CD1c-positive myeloid dendritic cell (primary cell): ENCODE measurements at regions not wholly inside any gene's neighbourhood (a gene's known extent, or its start where the extent isn't known, plus 50 kb on each side); places are given as distances from the start of the nearest gene placed in this dataset.

Experiments
- DNase-seq: peaks from one replicate; pipeline ENCODE4 v3.0.0-alpha.2; 2016; ENCODE audit errors: extremely low spot score

- no peak for DNase-seq
Measured at GRCh38 chr13:75052616-75053015, 429.4 kb downstream of the TBC1D4 start.

GRCh38 chr13:75050419-75051046 is 431.4 kb downstream of the TBC1D4 start:
- no peak for DNase-seq

DNA sequence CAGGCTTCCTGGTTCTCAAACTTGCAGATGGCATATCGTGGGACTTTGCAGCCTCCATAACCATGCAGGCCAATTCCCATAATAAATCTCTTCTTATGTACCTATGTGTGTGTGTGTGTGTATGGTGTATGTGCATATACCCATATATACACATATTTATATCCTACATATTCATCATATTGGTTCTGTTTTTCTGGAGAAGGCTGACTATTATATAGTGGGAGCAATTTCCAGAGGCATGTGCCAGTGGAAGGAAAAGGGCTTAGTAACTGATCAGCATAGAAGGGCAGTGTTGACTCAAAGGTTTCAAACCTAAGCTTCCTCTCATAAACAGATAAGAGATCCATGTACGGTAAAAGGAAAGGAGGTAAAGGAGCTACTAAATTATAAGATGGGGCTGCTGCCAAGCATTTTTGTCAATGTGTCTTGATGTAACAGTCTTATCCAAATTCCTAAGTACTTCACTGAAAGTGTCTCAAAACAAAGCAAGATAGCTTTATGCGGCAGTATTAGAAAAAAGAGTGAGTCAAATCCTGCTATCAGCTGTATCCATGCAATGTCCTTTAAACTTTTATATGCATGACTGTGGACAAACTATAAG is 432.1 kb downstream of the TBC1D4 start:
- DNase-seq = no peak

- no peak for DNase-seq
Measured at GRCh38 chr13:75042807-75043206, 439.2 kb downstream of the TBC1D4 start.

- no peak for DNase-seq
Measured at GRCh38 chr13:75038393-75039113, 443.4 kb downstream of the TBC1D4 start.

DNA sequence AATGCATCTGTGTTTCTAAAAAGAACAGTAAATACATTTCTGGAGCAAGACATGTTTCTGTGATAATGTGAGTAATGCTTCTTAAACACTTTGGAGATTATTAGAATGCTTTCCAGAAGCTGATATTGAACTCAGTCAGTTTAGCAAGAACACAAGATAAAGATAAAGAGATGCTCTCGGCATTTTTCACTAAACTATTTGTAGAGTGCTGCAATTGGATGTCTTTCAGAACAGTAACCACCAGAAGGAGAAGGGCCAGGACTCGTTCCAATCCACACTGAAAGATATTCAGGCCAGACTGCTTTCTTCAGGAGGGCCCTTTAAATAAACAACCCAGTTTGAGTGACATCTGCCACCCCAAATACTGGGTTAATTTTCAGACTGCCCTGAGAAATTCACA is 456.0 kb downstream of the TBC1D4 start:
- no peak for DNase-seq

DNA sequence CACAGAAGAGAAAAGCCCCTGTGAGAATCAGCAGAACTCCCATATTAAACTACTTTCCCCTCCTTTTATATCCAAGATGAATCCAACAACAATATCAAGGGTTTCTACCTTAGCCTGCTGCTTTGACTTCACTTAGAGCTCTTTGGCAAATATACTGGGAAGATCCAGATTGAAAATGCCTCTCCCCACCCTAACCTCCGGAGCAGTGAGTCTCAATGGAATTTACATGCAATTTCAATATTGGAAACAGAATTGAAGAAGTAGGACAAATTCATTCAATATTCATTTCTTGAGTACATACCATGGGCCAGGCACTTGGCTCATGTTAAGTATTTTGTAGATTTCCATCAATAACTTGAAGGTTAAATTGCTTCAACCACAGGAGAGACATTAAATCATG is 457.4 kb downstream of the TBC1D4 start:
- DNase-seq = no peak

- DNase-seq = no peak
Measured at GRCh38 chr13:75023609-75024008, 458.4 kb downstream of the TBC1D4 start.

- no peak for DNase-seq
Measured at GRCh38 chr13:75021151-75021550, 460.8 kb downstream of the TBC1D4 start.

GRCh38 chr13:75016225-75016624 is 465.7 kb downstream of the TBC1D4 start:
- DNase-seq = no peak

GRCh38 chr13:75013818-75014217 is 468.2 kb downstream of the TBC1D4 start:
- DNase-seq = no peak

- no peak for DNase-seq
Measured at GRCh38 chr13:75010941-75011340, 471.0 kb downstream of the TBC1D4 start.

GRCh38 chr13:75008926-75009325 is 473.0 kb downstream of the TBC1D4 start:
- DNase-seq = no peak

GRCh38 chr13:74990992-74991391 is 491.0 kb downstream of the TBC1D4 start:
- DNase-seq = no peak

- DNase-seq = no peak
Measured at GRCh38 chr13:74987124-74987690, 494.8 kb downstream of the TBC1D4 start.

GRCh38 chr13:74986609-74987008 is 495.4 kb downstream of the TBC1D4 start:
- DNase-seq = no peak

DNA sequence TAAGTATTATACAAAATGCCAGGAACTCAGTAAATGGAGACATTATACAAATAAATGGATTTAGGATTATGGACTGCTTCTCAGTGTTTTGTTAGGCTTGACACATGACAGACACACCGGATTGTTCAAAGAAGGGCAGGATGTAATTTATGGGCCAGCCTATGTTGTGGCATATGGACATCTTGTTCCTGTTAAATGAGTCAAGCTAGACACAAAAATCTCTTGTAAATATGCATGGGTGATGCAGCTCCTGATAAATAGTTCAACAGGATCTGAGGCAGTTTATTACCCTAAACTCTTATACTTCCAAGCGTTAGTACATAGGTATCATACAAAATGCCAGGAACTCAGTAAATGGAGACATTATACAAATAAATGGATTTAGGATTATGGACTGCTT is 502.3 kb downstream of the TBC1D4 start:
- DNase-seq = no peak

- DNase-seq = no peak
Measured at GRCh38 chr13:74978591-74978990, 503.4 kb downstream of the TBC1D4 start.

DNA sequence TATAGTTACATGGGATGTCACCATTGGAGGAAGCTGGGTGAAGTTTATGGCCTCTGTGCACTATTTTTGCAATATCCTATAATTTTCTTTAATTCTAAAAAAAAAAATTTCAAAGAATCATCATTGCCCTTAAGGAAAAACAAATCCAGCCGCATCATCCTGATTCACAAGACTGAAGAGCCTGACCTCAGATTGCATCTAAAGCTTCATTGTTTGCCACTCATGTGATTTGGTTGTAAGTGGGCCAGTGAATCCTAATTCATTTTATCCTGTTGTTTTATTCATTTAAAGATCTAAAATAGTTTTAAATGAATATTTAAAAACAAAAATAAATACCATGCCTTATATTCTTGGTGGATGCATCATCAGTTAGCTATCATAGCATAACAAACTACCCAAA is 504.5 kb downstream of the TBC1D4 start:
- no peak for DNase-seq

DNA sequence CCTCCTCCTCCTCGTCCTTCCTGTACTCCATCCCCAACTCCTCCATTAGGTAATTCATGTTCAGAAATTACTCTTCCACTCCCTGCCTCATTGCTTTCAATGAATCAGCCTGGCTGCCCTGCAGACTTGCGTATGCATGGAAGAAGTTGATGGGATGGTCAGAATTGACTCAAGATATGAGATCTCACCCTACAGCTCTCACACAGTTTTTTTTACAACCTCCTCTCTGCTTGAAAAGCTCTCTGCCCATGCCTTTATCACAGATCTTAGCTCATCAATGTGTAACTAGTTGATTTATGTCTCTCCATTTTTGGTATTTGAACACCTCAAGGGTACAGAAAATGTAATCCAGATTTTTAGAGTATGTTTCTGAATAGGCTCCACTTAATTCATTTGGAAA is 506.9 kb downstream of the TBC1D4 start:
- DNase-seq = no peak

DNA sequence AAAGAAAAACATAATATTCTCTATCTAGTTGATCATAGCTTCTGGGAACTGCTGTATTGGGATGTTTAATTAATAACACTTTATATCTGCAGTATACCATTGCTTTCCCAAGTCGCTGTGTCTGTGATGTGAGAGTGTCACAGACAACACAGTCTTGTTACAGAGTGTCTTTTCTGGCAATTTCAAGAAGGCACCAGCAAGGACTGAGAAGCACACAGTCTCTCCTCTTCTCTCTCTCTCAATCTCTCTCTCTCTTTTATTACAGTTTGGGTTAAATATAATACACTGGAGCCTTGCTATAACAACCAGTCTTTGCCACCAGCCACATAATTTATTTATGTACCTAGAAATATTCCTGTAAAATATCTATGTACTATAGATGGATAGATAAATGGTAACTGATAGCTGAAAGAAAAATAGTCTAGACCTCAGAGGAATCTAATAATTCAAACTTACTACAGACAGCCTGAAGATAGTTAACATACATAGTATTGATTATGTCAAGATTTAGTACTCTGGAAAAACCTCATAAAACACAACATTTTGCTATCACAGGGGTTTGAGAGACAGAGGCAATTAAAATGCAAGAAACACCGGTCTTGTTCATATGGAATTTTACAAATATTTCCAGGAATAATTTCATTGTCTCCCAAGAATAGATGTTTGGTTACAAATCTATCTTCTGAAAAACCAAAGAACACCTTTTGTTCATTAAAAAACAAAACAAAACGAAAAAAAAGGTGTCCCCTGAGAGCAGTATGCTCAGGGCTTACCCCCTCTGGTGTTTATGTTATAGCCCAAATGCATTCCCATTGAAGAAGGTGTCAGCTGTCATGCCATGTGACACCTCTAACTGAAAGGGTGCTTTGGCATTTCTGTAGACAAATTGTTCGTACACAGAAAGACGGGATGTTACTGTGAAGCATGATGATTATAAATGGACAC is 507.8 kb downstream of the TBC1D4 start:
- DNase-seq = no peak

DNA sequence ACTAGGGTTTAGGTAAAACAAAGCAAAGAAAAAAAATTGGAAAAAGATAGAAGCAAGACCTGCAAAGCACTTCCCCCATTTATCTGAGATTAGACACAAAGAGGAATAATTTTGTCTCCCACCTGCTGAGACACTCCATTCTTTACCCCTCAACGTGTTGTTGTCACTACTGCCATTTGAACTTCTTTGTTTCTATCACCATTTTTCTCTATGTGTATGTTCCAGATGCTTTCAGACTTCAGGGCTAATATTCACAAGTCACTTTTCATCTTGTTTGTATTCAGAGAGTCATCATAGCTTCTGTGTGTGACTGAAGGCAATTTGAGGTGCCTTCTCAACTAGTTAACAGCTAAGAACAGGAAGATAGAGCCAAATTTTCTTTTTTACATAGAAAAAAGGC is 512.5 kb downstream of the TBC1D4 start:
- no peak for DNase-seq
